ENCODE measurements at regions not wholly inside any gene's neighbourhood (a gene's known extent, or its start where the extent isn't known, plus 50 kb on each side); places are given as distances from the start of the nearest gene placed in this dataset.

GRCh38 chr6:19632786-19633185, 204.4 kb upstream of the ID4 start:
- Histone ChIP-seq H3K27ac (ENCODE audit: insufficient read depth, low read depth, low read length, poor library complexity, severe bottlenecking) (no peak overlapping the region), H3K27me3 (ENCODE audit: control insufficient read depth, insufficient read depth, low read length, poor library complexity, severe bottlenecking) (no peaks in the 10 kb centered on the region), H3K4me3 (ENCODE audit: insufficient read depth, low read depth, low read length) (no peak overlapping the region), H3K4me1 (ENCODE audit: control insufficient read depth, insufficient read depth, low read length) (no peaks in the 10 kb centered on the region), H3K9me3 (ENCODE audit: control insufficient read depth, low read length) (no peaks in the 10 kb centered on the region), H3K36me3 (ENCODE audit: control insufficient read depth, insufficient read depth, low read length) (no peaks in the 10 kb centered on the region)
- 90 to 96% methylated on average over 3 of the region's 3 CpGs for WGBS, 2 experiments

- no peak overlapping the region for H3K4me3 ChIP-seq (ENCODE audit: insufficient read depth, low read depth, low read length)
- no peak overlapping the region for H3K27ac ChIP-seq (ENCODE audit: insufficient read depth, low read depth, low read length, poor library complexity, severe bottlenecking)
- no peaks in the 10 kb centered on the region for H3K27me3 ChIP-seq (ENCODE audit: control insufficient read depth, insufficient read depth, low read length, poor library complexity, severe bottlenecking)
- H3K9me3 ChIP-seq (ENCODE audit: control insufficient read depth, low read length): no peaks in the 10 kb centered on the region
- H3K4me1 ChIP-seq (ENCODE audit: control insufficient read depth, insufficient read depth, low read length): no peaks in the 10 kb centered on the region
- no peaks in the 10 kb centered on the region for H3K36me3 ChIP-seq (ENCODE audit: control insufficient read depth, insufficient read depth, low read length)
- 94% methylated on average over 2 of the region's 2 CpGs; no CpG with 5 or more reads in 1 of the 2 experiments for WGBS, 2 experiments
These were observed 201.4 kb upstream of the ID4 start for GRCh38 chr6:19635728-19636127.

GRCh38 chr6:19637010-19637409, 200.2 kb upstream of the ID4 start:
- Histone ChIP-seq H3K4me1 (ENCODE audit: control insufficient read depth, insufficient read depth, low read length) (no peaks in the 10 kb centered on the region), H3K36me3 (ENCODE audit: control insufficient read depth, insufficient read depth, low read length) (no peaks in the 10 kb centered on the region), H3K27me3 (ENCODE audit: control insufficient read depth, insufficient read depth, low read length, poor library complexity, severe bottlenecking) (no peaks in the 10 kb centered on the region), H3K9me3 (ENCODE audit: control insufficient read depth, low read length) (no peaks in the 10 kb centered on the region), H3K4me3 (ENCODE audit: insufficient read depth, low read depth, low read length) (no peak overlapping the region), H3K27ac (ENCODE audit: insufficient read depth, low read depth, low read length, poor library complexity, severe bottlenecking) (no peak overlapping the region)
- no CpG with 5 or more reads among the region's 1 CpG for WGBS, 2 experiments

- H3K27ac ChIP-seq (ENCODE audit: insufficient read depth, low read depth, low read length, poor library complexity, severe bottlenecking): no peak overlapping the region
- H3K4me1 ChIP-seq (ENCODE audit: control insufficient read depth, insufficient read depth, low read length): no peaks in the 10 kb centered on the region
- no peak overlapping the region for H3K4me3 ChIP-seq (ENCODE audit: insufficient read depth, low read depth, low read length)
- no peaks in the 10 kb centered on the region for H3K36me3 ChIP-seq (ENCODE audit: control insufficient read depth, insufficient read depth, low read length)
- H3K27me3 ChIP-seq (ENCODE audit: control insufficient read depth, insufficient read depth, low read length, poor library complexity, severe bottlenecking): no peaks in the 10 kb centered on the region
- WGBS, 2 experiments: 95 to 96% methylated on average over 9 of the region's 9 CpGs
- H3K9me3 ChIP-seq (ENCODE audit: control insufficient read depth, low read length): no peaks in the 10 kb centered on the region
These were observed 198.2 kb upstream of the ID4 start for GRCh38 chr6:19638931-19639330.

- 100% methylated on average over 2 of the region's 2 CpGs for WGBS, 2 experiments
- no peak overlapping the region for H3K27ac ChIP-seq (ENCODE audit: insufficient read depth, low read depth, low read length, poor library complexity, severe bottlenecking)
These were observed 193.9 kb upstream of the ID4 start for GRCh38 chr6:19643287-19643686.

GRCh38 chr6:19643713-19644112, 193.5 kb upstream of the ID4 start:
- H3K27ac ChIP-seq (ENCODE audit: insufficient read depth, low read depth, low read length, poor library complexity, severe bottlenecking): no peak overlapping the region
- H3K27me3 ChIP-seq (ENCODE audit: control insufficient read depth, insufficient read depth, low read length, poor library complexity, severe bottlenecking): no peaks in the 10 kb centered on the region
- no peaks in the 10 kb centered on the region for H3K9me3 ChIP-seq (ENCODE audit: control insufficient read depth, low read length)
- WGBS, 2 experiments: 92% methylated on average over 2 of the region's 2 CpGs; no CpG with 5 or more reads in 1 of the 2 experiments
- H3K36me3 ChIP-seq (ENCODE audit: control insufficient read depth, insufficient read depth, low read length): no peaks in the 10 kb centered on the region
- H3K4me1 ChIP-seq (ENCODE audit: control insufficient read depth, insufficient read depth, low read length): no peaks in the 10 kb centered on the region
- no peak overlapping the region for H3K4me3 ChIP-seq (ENCODE audit: insufficient read depth, low read depth, low read length)

More at GRCh38 chr6:19643287-19643686, 193.9 kb upstream of the ID4 start:
- no peaks in the 10 kb centered on the region for H3K4me1 ChIP-seq (ENCODE audit: control insufficient read depth, insufficient read depth, low read length)
- no peaks in the 10 kb centered on the region for H3K9me3 ChIP-seq (ENCODE audit: control insufficient read depth, low read length)
- no peak overlapping the region for H3K4me3 ChIP-seq (ENCODE audit: insufficient read depth, low read depth, low read length)
- H3K36me3 ChIP-seq (ENCODE audit: control insufficient read depth, insufficient read depth, low read length): no peaks in the 10 kb centered on the region
- no peaks in the 10 kb centered on the region for H3K27me3 ChIP-seq (ENCODE audit: control insufficient read depth, insufficient read depth, low read length, poor library complexity, severe bottlenecking)

GRCh38 chr6:19655744-19656143, 181.4 kb upstream of the ID4 start:
- Histone ChIP-seq H3K4me1 (ENCODE audit: control insufficient read depth, insufficient read depth, low read length) (no peaks in the 10 kb centered on the region), H3K4me3 (ENCODE audit: insufficient read depth, low read depth, low read length) (no peak overlapping the region), H3K27me3 (ENCODE audit: control insufficient read depth, insufficient read depth, low read length, poor library complexity, severe bottlenecking) (no peaks in the 10 kb centered on the region), H3K36me3 (ENCODE audit: control insufficient read depth, insufficient read depth, low read length) (no peaks in the 10 kb centered on the region), H3K9me3 (ENCODE audit: control insufficient read depth, low read length) (no peaks in the 10 kb centered on the region), H3K27ac (ENCODE audit: insufficient read depth, low read depth, low read length, poor library complexity, severe bottlenecking) (no peak overlapping the region)
- no CpG with 5 or more reads among the region's 1 CpG for WGBS, 2 experiments

GRCh38 chr6:19660123-19660910, 176.9 kb upstream of the ID4 start:
- Histone ChIP-seq H3K9me3 (ENCODE audit: control insufficient read depth, low read length) (no peaks in the 10 kb centered on the region), H3K36me3 (ENCODE audit: control insufficient read depth, insufficient read depth, low read length) (no peaks in the 10 kb centered on the region), H3K4me3 (ENCODE audit: insufficient read depth, low read depth, low read length) (no peak overlapping the region), H3K4me1 (ENCODE audit: control insufficient read depth, insufficient read depth, low read length) (peaks cover 3% of the 10 kb centered on the region), H3K27ac (ENCODE audit: insufficient read depth, low read depth, low read length, poor library complexity, severe bottlenecking) (no peak overlapping the region), H3K27me3 (ENCODE audit: control insufficient read depth, insufficient read depth, low read length, poor library complexity, severe bottlenecking) (no peaks in the 10 kb centered on the region)
- 89 to 97% methylated on average over 1 of the region's 2 CpGs for WGBS, 2 experiments

GRCh38 chr6:19662911-19663310, 174.3 kb upstream of the ID4 start:
- H3K27ac ChIP-seq (ENCODE audit: insufficient read depth, low read depth, low read length, poor library complexity, severe bottlenecking): no peak overlapping the region
- H3K27me3 ChIP-seq (ENCODE audit: control insufficient read depth, insufficient read depth, low read length, poor library complexity, severe bottlenecking): no peaks in the 10 kb centered on the region
- H3K4me1 ChIP-seq (ENCODE audit: control insufficient read depth, insufficient read depth, low read length): peaks cover 3% of the 10 kb centered on the region
- H3K9me3 ChIP-seq (ENCODE audit: control insufficient read depth, low read length): no peaks in the 10 kb centered on the region
- H3K4me3 ChIP-seq (ENCODE audit: insufficient read depth, low read depth, low read length): no peak overlapping the region
- no peaks in the 10 kb centered on the region for H3K36me3 ChIP-seq (ENCODE audit: control insufficient read depth, insufficient read depth, low read length)
- 58 to 62% methylated on average over 3 of the region's 3 CpGs for WGBS, 2 experiments

GRCh38 chr6:19663479-19663878, 173.7 kb upstream of the ID4 start:
- Histone ChIP-seq H3K36me3 (ENCODE audit: control insufficient read depth, insufficient read depth, low read length) (no peaks in the 10 kb centered on the region), H3K27ac (ENCODE audit: insufficient read depth, low read depth, low read length, poor library complexity, severe bottlenecking) (no peak overlapping the region), H3K4me1 (ENCODE audit: control insufficient read depth, insufficient read depth, low read length) (peaks cover 3% of the 10 kb centered on the region), H3K9me3 (ENCODE audit: control insufficient read depth, low read length) (no peaks in the 10 kb centered on the region), H3K4me3 (ENCODE audit: insufficient read depth, low read depth, low read length) (no peak overlapping the region), H3K27me3 (ENCODE audit: control insufficient read depth, insufficient read depth, low read length, poor library complexity, severe bottlenecking) (no peaks in the 10 kb centered on the region)
- 47 to 100% methylated on average over 2 to 6 of the region's 6 CpGs for WGBS, 2 experiments
